Fibroblast of lung (primary cell): ENCODE measurements at regions not wholly inside any gene's neighbourhood (a gene's known extent, or its start where the extent isn't known, plus 50 kb on each side); places are given as distances from the start of the nearest gene placed in this dataset.

Source experiments
- DNase-seq, 2 donors: peaks; one replicate each; pipeline versions ENCODE4 v3.0.0 to v3.0.0-alpha.2; 2010; ENCODE audit warnings: low read depth in 2 of 2
- H2AFZ ChIP-seq: 2 replicates; pipeline ENCODE4 v1.5.1; 2012; ENCODE audit warnings: low read length, control low read depth, inconsistent platforms
- H3K27ac ChIP-seq: 2 replicates; pipeline ENCODE4 v1.5.1; 2011; ENCODE audit warnings: low read length, control low read depth; ENCODE audit not compliant: insufficient read depth
- H3K27me3 ChIP-seq: 2 replicates; pipeline ENCODE4 v1.5.1; 2011; ENCODE audit warnings: mild to moderate bottlenecking, low read length; ENCODE audit not compliant: control insufficient read depth, insufficient read depth
- H3K36me3 ChIP-seq: 2 replicates; pipeline ENCODE4 v1.5.1; 2011; ENCODE audit warnings: low read length; ENCODE audit not compliant: control insufficient read depth, insufficient read depth
- H3K4me1 ChIP-seq: 2 replicates; pipeline ENCODE4 v1.5.1; 2011; ENCODE audit warnings: low read length; ENCODE audit not compliant: control insufficient read depth, insufficient read depth; ENCODE audit errors: extremely low read depth
- H3K4me2 ChIP-seq: 2 replicates; pipeline ENCODE4 v1.5.1; 2011; ENCODE audit warnings: low read length, control low read depth; ENCODE audit not compliant: insufficient read depth; ENCODE audit errors: extremely low read depth
- H3K4me3 ChIP-seq, 4 experiments: fragments of 200-600 bp in 1 of 4; sonication (generic) in 1 of 4; replicated peaks in 1 of 4; 2 replicates each; pipeline ENCODE4 v1.5.1; 2011 to 2016; ENCODE audit warnings: low read length in 4 of 4, low read depth in 3 of 4, mild to moderate bottlenecking in 3 of 4, control low read depth in 2 of 4, inconsistent platforms in 1 of 4, mixed read lengths in 1 of 4; ENCODE audit not compliant: insufficient read depth in 1 of 4; ENCODE audit errors: control extremely low read depth in 1 of 4
- H3K79me2 ChIP-seq: 2 replicates; pipeline ENCODE4 v1.5.1; 2012; ENCODE audit warnings: mild to moderate bottlenecking, low read length, inconsistent platforms; ENCODE audit not compliant: control insufficient read depth, insufficient read depth
- H3K9ac ChIP-seq: 2 replicates; pipeline ENCODE4 v1.5.1; 2011; ENCODE audit warnings: mild to moderate bottlenecking, low read length, control low read depth; ENCODE audit not compliant: insufficient read depth
- H3K9me3 ChIP-seq: 2 replicates; pipeline ENCODE4 v1.5.1; 2012; ENCODE audit warnings: low read depth, low read length; ENCODE audit not compliant: control insufficient read depth, insufficient read depth
- H4K20me1 ChIP-seq: 2 replicates; pipeline ENCODE4 v1.5.1; 2011; ENCODE audit warnings: low read length; ENCODE audit not compliant: control insufficient read depth, insufficient read depth; ENCODE audit errors: extremely low read depth
- CTCF ChIP-seq, 2 donors: IDR thresholded peaks in 1 of 2; conservative IDR thresholded peaks in 1 of 2; 1 replicate in 1 of 2; 2 replicates in 1 of 2; pipeline ENCODE4 v1.5.1; 2011 to 2012; ENCODE audit warnings: low read length in 2 of 2, control low read depth in 1 of 2, inconsistent platforms in 1 of 2, low read depth in 1 of 2, mild to moderate bottlenecking in 1 of 2
- EZH2 ChIP-seq: IDR thresholded peaks from 2 replicates; pipeline ENCODE4 v1.5.1; 2012; ENCODE audit warnings: low read length, control low read depth, mild to moderate bottlenecking; ENCODE audit errors: missing control alignments

- TF ChIP-seq CTCF (conservative IDR thresholded peaks at IDR 0.05 in 1 of 2, IDR thresholded peaks at IDR 0.05 in 1 of 2; ENCODE audit: low read depth in 1 of 2, low read length in 2 of 2) (no peak), EZH2 (no peak)
- H3K9me3 ChIP-seq, result no peaks in the 10 kb centered on the region
- no peak overlapping the region for H2AFZ ChIP-seq
- H3K4me3 ChIP-seq, result no peak overlapping the region
- no peaks in the 10 kb centered on the region for H3K27me3 ChIP-seq
- H3K27ac ChIP-seq, result no peak overlapping the region
- no peak overlapping the region for H3K4me2 ChIP-seq
- no peaks in the 10 kb centered on the region for H4K20me1 ChIP-seq
- DNase-seq, result no peak
- H3K4me1 ChIP-seq, result peaks cover 7% of the 10 kb centered on the region
- no peaks in the 10 kb centered on the region for H3K79me2 ChIP-seq
- H3K9ac ChIP-seq, result no peak overlapping the region
- no peaks in the 10 kb centered on the region for H3K36me3 ChIP-seq
Observed at GRCh38 chr12:98421316-98421715, 94.1 kb upstream of the TMPO start.

- Histone ChIP-seq H4K20me1 (no peaks in the 10 kb centered on the region), H3K4me1 (peaks cover 7% of the 10 kb centered on the region), H3K9me3 (no peaks in the 10 kb centered on the region), H3K79me2 (no peaks in the 10 kb centered on the region), H2AFZ (no peak overlapping the region), H3K27ac (no peak overlapping the region), H3K4me3 (no peak overlapping the region), H3K36me3 (no peaks in the 10 kb centered on the region), H3K9ac (no peak overlapping the region), H3K4me2 (no peak overlapping the region), H3K27me3 (no peaks in the 10 kb centered on the region)
- TF ChIP-seq EZH2, result no peak
- TF ChIP-seq CTCF (conservative IDR thresholded peaks at IDR 0.05 in 1 of 2, IDR thresholded peaks at IDR 0.05 in 1 of 2; ENCODE audit: low read depth in 1 of 2, low read length in 2 of 2), result no peak
- DNase-seq, result no peak
Observed at GRCh38 chr12:98422359-98422758, 93.0 kb upstream of the TMPO start.

DNA sequence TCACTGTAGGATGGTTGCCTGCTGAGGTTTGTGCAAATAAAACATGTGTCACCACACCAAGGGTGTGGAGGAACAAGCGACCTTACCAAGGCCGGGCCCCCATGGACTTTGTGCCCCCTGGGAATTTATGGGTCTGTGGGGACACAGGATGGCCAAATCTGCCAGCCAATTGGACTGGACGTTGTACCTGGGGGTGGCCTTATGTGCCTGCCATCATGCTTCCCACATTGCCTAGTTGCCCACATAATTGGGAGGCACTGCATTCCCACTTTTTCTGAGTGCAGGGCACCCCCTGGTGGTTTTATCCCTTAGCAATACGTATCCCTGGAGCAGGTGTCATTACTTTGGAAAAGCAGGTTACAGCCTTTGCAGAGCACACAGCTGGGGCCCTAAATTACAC is 92.6 kb upstream of the TMPO start:
- H3K9ac ChIP-seq, result no peak overlapping the region
- H3K4me3 ChIP-seq, result no peak overlapping the region
- no peaks in the 10 kb centered on the region for H3K36me3 ChIP-seq
- no peak for DNase-seq
- peaks cover 5% of the 10 kb centered on the region for H3K4me1 ChIP-seq
- H3K4me2 ChIP-seq, result no peak overlapping the region
- H3K9me3 ChIP-seq, result no peaks in the 10 kb centered on the region
- no peaks in the 10 kb centered on the region for H4K20me1 ChIP-seq
- H3K27ac ChIP-seq, result no peak overlapping the region
- H3K79me2 ChIP-seq, result no peaks in the 10 kb centered on the region
- H2AFZ ChIP-seq, result no peak overlapping the region
- H3K27me3 ChIP-seq, result no peaks in the 10 kb centered on the region
- peak in 1 of 2 donors; percentile 30 for TF ChIP-seq CTCF (conservative IDR thresholded peaks at IDR 0.05 in 1 of 2, IDR thresholded peaks at IDR 0.05 in 1 of 2; ENCODE audit: low read depth in 1 of 2, low read length in 2 of 2)
- no peak for TF ChIP-seq EZH2
